ENCODE measurements at regions not wholly inside any gene's neighbourhood (a gene's known extent, or its start where the extent isn't known, plus 50 kb on each side); places are given as distances from the start of the nearest gene placed in this dataset.

DNA sequence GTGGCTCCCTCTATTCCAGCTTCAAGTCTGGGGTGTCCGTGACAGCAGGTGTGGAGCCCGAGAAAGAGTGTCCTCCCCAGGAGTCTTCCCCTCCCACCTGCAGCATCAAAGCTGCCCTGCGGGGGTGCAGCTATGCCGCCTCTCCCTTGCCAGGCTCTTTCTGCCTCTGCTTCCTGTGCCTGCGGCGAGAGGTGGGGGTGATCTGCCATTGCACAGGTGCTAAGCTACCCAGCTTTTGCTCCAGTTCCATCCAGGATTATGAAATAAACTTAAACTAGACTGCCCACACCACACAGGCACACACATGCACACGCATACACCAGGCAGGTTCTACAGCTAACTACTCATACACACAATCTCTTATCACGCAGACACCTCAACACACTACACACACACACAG is 104.7 kb upstream of the CLDN10 start:
- no peak for DNase-seq (ENCODE audit: low read depth)

DNA sequence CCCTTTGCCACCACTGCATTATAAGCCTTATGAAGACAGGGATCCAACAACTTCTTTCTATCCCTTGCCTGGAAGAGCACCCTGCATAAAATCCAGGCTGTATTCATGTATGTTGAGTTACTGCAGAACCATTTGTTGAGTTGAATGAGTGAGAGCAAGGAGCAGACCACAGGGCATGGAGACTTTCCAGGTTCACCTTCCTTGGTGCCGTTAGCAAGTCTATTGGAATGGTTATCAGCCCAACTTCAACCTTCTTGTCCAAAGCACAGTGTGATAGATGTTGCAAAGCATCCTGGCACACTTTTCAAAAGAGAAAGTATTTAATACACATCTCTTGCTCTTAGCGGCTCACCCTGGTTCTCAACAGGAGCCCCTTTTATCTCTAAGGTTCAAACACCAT is 100.9 kb upstream of the CLDN10 start:
- no peak for DNase-seq (ENCODE audit: low read depth)

GRCh38 chr13:95452375-95452774 is 100.1 kb upstream of the CLDN10 start:
- no peak for DNase-seq (ENCODE audit: low read depth)

DNA sequence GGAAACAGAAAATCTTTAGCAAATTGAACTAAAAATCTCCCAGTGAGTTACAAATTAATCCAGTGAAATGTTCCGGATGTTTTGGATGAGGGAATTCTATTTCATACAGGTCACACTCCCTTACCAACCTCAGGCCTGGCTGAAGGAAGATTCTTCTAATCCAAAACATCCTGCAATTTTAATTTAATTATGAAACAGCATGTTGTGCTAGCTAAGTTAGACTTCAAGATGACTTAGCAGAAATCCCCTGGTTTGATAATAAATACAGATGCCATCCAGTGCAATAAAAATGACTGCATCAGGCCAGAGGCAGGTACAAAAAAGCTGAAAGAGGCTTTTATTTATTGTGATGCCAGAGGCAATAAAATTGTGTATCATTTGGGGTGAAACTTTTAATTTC is 96.7 kb upstream of the CLDN10 start:
- no peak for DNase-seq (ENCODE audit: low read depth)

DNA sequence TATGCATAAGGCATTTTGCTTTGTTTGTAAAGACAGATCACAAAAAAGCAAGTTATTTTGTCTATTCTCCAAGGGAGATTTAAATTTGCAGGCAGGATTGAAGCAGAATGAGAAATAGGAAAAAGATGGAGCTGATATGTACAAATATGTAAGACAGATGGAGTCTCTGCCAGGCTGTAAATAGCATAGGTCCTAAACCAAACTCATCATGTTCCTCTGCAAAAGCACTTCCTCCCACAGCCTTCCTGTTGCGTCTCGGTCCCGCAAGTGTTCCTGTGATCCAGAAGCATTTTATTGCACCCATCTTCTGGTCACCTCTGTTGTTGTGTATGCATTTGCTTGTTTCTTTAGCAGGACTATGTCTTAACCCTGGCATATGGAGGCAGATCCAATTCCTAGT is 95.7 kb upstream of the CLDN10 start:
- no peak for DNase-seq (ENCODE audit: low read depth)

DNA sequence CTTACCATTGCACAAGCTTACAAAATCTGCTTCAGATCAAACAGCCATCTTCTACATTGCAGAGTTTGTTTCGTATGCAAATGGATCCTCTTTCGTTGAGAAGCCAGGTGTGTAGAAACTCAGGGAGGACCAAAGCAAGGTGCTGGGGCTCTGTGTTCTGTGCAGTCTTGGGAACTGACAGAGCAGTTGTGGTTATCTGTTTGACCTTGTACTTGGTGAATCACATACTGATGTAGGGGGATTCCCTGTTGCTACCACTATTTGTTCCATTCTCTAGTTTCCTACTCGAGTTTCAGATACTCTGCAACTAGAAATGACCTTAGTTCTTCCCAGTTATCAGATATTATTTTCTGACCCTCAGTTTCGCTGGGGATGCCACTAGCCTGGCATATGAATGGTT is 95.2 kb upstream of the CLDN10 start:
- no peak for DNase-seq (ENCODE audit: low read depth)

GRCh38 chr13:95462801-95463200 is 89.7 kb upstream of the CLDN10 start:
- DNase-seq (ENCODE audit: low read depth): no peak

DNA sequence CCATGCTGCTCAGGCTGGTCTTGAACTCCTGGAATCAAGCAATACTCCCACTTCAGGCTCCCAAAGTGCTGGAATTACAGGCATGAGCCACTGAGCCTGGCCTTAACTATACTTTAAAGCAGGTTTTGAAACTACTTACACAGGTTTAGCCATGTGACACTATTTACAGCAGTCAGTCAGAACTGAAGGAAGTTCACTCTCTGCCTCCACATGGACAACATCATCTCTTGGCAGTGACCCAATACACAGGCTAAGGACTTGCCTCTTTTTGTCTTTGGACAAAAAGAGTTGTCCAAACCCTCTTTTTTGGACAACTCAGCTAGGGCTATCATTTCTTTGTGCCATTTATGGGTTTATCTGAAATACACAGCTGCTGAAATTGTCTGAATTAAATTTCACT is 89.0 kb upstream of the CLDN10 start:
- no peak for DNase-seq (ENCODE audit: low read depth)

- DNase-seq (ENCODE audit: low read depth): no peak
Observed at GRCh38 chr13:95470574-95471366, 81.8 kb upstream of the CLDN10 start.

DNA sequence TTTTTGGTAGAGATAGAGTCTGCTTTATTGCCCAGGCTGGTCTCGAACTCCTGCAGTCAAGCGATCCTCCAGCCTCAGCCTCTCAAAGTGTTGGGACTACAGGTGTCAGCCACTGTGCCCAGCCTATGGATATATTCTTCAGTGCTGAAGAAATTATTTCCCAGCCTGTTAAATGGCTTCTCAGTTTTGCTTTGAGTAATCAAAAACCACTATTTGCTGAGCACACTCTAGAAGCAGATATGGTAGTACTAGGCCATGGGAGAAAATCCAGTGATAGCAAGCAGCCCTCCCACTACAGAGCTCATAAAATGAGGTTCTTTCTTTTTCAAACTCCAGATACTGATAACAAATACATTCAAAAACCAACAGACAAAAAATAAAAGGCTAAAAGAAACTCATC is 80.6 kb upstream of the CLDN10 start:
- no peak for DNase-seq (ENCODE audit: low read depth)

DNA sequence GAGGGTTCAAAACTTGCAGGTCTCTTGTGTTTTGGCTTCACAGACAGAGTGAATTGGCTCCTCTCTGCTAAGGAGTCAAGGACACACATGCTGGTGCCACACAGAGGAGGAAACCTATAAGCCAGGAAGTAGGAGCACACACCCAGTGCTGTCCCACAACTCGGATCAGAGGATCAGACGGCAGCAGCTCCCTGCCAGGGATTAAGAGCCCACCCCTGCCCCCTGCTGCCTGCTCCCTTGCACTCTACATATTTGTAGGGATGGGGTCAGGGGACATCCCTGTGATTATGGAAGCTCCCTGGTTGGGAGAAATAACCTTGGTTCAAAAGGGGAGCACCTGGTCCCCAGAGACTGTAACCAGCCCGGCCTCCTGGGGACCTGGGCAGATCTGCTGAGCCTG is 77.5 kb upstream of the CLDN10 start:
- no peak for DNase-seq (ENCODE audit: low read depth)

DNA sequence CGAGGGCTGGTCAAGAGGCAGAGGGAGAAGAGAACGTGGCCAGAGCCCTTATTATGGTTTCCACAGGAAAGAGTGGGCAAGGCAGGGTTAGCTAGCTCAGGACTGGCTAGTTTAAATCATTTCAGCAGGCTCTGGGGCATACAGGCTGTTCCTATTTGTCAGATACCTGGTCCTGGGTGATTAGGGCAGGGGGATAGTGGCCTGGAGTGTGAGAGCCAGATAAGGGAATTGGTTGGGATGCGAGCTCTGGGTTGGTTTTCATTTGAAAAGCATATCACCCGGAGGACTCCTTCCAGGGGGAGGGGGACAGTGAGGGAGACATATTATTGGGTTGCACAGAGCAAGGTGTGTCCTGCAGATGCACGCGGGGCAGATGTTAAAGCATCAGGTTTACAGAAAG is 75.3 kb upstream of the CLDN10 start:
- DNase-seq (ENCODE audit: low read depth): no peak

GRCh38 chr13:95479731-95480130 is 72.8 kb upstream of the CLDN10 start:
- DNase-seq (ENCODE audit: low read depth): no peak

GRCh38 chr13:95480131-95480545 is 72.4 kb upstream of the CLDN10 start:
- no peak for DNase-seq (ENCODE audit: low read depth)

DNA sequence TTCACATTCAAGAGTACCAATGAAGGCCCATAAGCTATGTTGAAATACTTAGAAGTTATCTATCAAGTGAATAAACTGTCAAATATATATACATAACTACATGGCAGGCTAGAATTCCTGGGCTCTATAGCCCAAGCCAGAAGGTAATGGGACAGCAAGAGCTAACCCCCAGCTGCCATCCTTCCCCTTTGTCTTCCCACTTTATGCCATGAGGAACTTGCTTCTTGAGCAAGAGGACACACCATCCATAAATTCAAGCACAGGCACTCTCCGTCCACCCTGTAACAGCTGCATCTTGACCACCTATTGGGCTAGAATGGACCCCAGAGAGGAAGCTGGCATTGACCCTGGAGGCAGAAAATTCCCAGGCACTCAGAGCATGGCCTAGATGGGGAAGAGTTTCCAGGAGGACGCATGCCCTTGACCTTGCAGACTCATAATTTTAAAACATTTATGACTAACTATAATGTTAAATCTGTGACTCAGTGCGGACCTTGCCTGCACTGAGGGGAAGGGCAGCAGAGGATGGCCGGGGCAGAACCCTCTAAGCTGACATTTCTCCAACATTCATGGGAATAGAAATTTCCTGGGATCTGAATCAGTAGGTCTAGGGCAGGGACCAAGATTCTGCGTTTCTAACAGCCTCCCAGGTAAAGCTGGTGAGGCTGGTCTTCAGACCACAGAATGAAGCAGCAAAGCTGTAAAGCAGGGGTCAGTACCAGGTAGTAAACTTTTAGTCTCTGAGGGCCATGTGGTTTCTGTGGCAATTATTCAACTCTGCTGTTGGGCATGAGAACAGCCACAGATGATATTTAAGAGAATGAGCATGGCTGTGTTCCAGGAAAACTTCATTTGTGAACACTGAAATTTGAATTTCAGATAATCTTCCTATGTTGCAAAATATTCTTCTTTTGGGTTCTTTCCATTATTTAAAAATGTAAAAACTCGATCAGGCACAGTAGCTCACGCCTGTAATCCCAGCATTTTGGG is 71.4 kb upstream of the CLDN10 start:
- no peak for DNase-seq (ENCODE audit: low read depth)

GRCh38 chr13:95484052-95484451 is 68.5 kb upstream of the CLDN10 start:
- DNase-seq (ENCODE audit: low read depth): no peak

DNA sequence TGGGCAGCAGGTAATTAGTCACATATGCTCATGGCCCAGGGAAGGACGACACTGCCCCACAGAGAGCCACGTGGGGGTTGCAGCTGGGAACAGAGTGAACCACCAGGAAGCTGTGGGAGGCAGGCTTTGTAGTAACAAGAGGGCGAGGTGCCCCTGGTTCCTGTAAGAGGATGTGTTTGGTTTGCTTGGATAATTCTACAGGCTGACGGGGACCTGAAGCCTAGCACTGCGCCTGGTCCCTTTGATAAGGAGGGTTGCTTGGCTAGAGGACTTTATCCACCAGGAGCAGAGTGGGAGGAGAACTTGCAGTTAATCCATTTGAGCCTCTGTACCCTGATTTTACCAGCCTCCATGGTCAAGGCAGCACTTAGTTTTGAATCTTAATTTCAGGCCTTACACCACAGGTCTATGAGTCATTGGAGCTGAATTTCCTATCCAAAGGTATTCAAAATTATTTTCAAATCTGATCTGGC is 67.4 kb upstream of the CLDN10 start:
- no peak for DNase-seq (ENCODE audit: low read depth)

GRCh38 chr13:95485518-95486144 is 66.9 kb upstream of the CLDN10 start:
- no peak for DNase-seq (ENCODE audit: low read depth)

DNA sequence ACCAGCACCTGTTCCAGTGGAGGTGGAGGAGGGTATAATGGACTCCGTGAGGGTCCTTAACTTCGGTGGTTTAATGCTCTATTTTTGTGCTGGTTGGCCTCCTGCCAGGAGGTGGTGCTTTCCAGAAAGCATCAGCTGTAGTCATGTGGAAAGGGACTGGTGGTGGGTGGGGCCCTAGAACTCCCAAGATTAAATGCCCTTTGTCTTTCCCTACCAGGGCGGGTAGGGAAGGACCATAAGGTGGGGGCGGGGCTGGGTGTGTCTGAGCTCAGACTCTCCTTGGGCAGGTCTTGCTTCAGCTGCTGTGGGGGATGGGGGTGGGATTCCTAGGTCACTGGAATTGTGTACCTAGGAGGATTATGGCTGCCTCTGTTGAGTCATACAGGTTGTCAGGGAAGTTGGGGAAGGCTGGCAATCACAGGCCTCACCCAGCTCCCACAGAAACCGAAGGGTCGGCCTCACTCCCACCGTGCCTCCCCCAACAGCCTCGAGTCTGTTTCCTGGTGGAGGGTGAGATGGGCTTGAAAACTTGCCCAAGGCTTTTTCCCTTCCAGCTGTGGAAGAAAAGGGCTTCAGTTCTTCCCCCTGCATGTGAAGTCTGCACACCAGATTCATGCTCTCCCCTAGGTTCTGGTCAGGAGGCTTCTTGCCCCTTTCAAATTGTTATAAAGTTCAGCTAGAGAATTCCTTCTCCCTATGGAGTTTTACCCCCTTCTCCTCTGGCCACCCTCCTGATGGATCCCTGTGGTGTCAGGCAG is 60.3 kb upstream of the CLDN10 start:
- DNase-seq (ENCODE audit: low read depth): no peak

- DNase-seq (ENCODE audit: low read depth): no peak
Observed at GRCh38 chr13:95494082-95494681, 58.3 kb upstream of the CLDN10 start.

DNA sequence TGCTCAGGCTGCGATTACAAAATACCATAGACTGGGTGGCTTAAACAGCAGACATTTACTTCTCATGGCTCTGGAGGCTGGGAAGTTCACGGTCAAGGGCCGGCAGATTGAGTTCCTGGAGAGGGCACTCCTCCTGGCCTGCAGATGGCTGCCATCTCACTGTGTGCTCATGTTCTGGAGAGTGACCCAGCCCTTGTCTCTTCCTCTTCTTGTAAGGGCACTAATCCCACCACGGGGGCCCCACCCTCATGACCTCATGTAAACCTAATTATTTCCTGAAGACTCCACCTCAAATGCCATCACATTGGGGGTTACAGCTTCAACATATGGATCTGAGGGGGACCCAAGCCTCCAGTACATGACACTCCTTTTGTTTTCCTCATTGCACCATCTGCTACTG is 56.0 kb upstream of the CLDN10 start:
- DNase-seq (ENCODE audit: low read depth): no peak

All from forelimb muscle (tissue), 1 donor.